Suprapubic skin (tissue), 4 donors: ENCODE measurements at regions not wholly inside any gene's neighbourhood (a gene's known extent, or its start where the extent isn't known, plus 50 kb on each side); places are given as distances from the start of the nearest gene placed in this dataset.

Experiments used
- DNase-seq, 2 donors: peaks; one replicate each; pipeline ENCODE4 v3.0.0-alpha.2; 2019; ENCODE audit warnings: low spot score in 2 of 2
- H3K27ac ChIP-seq: fragments of 200-600 bp; sonication (generic); one replicate; pipeline ENCODE4 v1.5.1; 2019
- H3K27me3 ChIP-seq: fragments of 200-600 bp; sonication (generic); one replicate; pipeline ENCODE4 v1.5.1; 2019
- H3K36me3 ChIP-seq: fragments of 200-600 bp; sonication (generic); one replicate; pipeline ENCODE4 v1.5.1; 2019
- H3K4me1 ChIP-seq: fragments of 200-600 bp; sonication (generic); one replicate; pipeline ENCODE4 v1.5.1; 2019
- H3K4me3 ChIP-seq: fragments of 200-600 bp; sonication (generic); one replicate; pipeline ENCODE4 v1.5.1; 2019; ENCODE audit warnings: mild to moderate bottlenecking
- H3K9me3 ChIP-seq: fragments of 200-600 bp; sonication (generic); one replicate; pipeline ENCODE4 v1.5.1; 2019
- EP300 ChIP-seq: sonication (generic); formaldehyde crosslinking; IDR thresholded peaks from one replicate; pipeline ENCODE4 v1.6.1; 2017; ENCODE audit warnings: antibody characterized with exemption
- POLR2A ChIP-seq, 2 donors: fragments of 450-650 bp; IDR thresholded peaks; one replicate each; pipeline ENCODE4 v1.6.1; 2017; ENCODE audit warnings: antibody characterized with exemption in 2 of 2, mild to moderate bottlenecking in 2 of 2, moderate library complexity in 2 of 2
- POLR2AphosphoS5 ChIP-seq, 3 donors: sonication (generic); formaldehyde crosslinking; IDR thresholded peaks; one replicate each; pipeline ENCODE4 v1.6.1; 2017; ENCODE audit warnings: antibody characterized with exemption in 3 of 3
- WGBS: methylation state at CpG from one replicate; pipeline ENCODE4 v1.1.5; 2018; 5-methylcytosine and 5-hydroxymethylcytosine counted together
- TF ChIP-seq, protein P1 (sequence below), 2 donors: fragments of 200-600 bp in 1 of 2; fragments of 450-650 bp in 1 of 2; sonication (generic) in 1 of 2; IDR thresholded peaks; one replicate each; pipeline ENCODE4 v1.5.1; 2016 to 2019; ENCODE audit warnings: antibody characterized with exemption in 2 of 2, mild to moderate bottlenecking in 1 of 2, moderate library complexity in 1 of 2

DNA sequence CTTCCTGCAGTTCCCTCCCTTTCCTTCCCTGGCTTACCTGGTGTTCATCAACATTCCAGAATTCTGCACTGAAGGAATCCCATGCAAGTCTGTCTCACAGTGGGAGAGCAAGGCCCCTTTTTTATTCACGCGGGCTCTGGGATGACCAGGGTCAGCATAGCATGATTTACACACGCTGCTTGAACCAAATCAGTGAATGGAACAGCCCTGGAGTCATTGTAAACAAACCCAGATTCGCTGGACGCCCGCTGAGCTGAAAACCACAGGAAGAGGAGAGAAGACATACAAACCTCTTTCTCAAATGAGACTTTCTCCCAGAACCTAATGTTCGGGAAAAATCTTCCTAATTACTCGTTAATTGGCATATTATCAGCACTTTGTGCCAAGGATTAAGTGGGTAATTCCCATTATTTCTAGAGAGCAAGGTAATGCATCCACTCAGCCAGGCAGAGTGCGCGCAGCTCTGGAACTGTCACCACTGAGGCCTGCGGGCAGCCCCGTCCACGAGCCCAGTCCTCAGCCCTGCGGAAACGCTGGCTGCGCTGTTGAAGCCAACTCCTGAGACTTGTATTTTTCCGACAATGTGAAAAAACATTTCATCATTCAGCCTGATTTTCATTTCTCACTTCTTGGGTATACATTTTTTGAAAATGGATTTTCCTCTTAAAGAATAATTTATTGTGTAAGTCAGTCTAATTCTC is 140.0 kb downstream of the ETS2 start:
- Histone ChIP-seq H3K27me3 (no peaks in the 10 kb centered on the region), H3K4me1 (no peaks in the 10 kb centered on the region), H3K4me3 (no peak overlapping the region), H3K36me3 (no peaks in the 10 kb centered on the region), H3K27ac (no peak overlapping the region), H3K9me3 (no peaks in the 10 kb centered on the region)
- DNase-seq = no peak
- 85% methylated on average over 17 of the region's 17 CpGs for WGBS
- TF ChIP-seq, protein P1, sequence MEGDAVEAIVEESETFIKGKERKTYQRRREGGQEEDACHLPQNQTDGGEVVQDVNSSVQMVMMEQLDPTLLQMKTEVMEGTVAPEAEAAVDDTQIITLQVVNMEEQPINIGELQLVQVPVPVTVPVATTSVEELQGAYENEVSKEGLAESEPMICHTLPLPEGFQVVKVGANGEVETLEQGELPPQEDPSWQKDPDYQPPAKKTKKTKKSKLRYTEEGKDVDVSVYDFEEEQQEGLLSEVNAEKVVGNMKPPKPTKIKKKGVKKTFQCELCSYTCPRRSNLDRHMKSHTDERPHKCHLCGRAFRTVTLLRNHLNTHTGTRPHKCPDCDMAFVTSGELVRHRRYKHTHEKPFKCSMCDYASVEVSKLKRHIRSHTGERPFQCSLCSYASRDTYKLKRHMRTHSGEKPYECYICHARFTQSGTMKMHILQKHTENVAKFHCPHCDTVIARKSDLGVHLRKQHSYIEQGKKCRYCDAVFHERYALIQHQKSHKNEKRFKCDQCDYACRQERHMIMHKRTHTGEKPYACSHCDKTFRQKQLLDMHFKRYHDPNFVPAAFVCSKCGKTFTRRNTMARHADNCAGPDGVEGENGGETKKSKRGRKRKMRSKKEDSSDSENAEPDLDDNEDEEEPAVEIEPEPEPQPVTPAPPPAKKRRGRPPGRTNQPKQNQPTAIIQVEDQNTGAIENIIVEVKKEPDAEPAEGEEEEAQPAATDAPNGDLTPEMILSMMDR (IDR thresholded peaks at IDR 0.05) = no peak
- TF ChIP-seq EP300 (no peak), POLR2A (IDR thresholded peaks at IDR 0.05) (no peak), POLR2AphosphoS5 (IDR thresholded peaks at IDR 0.05) (no peak)

DNA sequence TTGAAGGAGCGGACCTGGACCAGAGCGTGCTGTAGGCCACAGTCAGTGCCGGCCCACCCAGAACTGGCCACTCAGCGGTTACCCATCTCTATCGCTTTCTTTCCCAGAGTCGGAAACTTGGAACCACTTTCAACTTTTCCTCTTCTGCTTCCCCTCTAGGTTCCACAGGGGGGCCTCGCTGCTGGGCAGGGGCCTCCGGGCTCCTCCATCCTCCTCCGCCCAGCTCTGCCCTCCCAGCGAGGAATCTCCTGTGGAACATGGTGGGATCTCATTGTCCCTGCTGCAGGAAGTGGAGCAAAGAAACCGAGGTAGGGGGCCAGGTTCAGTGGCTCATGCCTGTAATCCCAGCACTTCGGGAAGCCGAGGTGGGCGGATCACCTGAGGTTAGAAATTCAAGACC is 139.2 kb downstream of the ETS2 start:
- H3K4me1 ChIP-seq = no peaks in the 10 kb centered on the region
- H3K36me3 ChIP-seq = no peaks in the 10 kb centered on the region
- no peaks in the 10 kb centered on the region for H3K27me3 ChIP-seq
- 84% methylated on average over 14 of the region's 14 CpGs for WGBS
- H3K9me3 ChIP-seq = no peaks in the 10 kb centered on the region
- H3K27ac ChIP-seq = no peak overlapping the region
- TF ChIP-seq POLR2AphosphoS5 (IDR thresholded peaks at IDR 0.05) = no peak
- TF ChIP-seq, protein P1 (IDR thresholded peaks at IDR 0.05) = no peak
- no peak for TF ChIP-seq EP300
- no peak for TF ChIP-seq POLR2A (IDR thresholded peaks at IDR 0.05)
- H3K4me3 ChIP-seq = no peak overlapping the region
- DNase-seq = no peak

DNA sequence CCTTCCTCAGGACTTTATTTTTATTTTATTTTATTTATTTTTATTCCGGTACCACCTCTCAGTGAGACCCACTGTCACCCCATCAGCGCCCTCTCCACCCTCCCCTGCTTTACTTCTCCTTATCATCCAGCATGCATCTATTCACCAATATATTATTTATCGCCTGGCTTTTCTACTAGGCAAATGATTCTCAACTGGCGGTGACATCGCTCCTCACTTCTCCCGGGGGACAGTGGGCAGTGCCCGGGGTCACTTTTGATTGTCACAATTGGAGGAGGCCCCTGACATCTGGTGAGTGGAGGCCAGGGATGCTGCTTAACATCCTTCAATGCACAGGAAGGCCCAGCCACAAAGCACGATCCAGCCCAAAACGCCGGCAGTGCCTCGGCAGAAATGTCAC is 138.7 kb downstream of the ETS2 start:
- Histone ChIP-seq H3K9me3 (no peaks in the 10 kb centered on the region), H3K4me1 (no peaks in the 10 kb centered on the region), H3K27ac (no peak overlapping the region), H3K27me3 (no peaks in the 10 kb centered on the region), H3K36me3 (no peaks in the 10 kb centered on the region), H3K4me3 (no peak overlapping the region)
- no peak for DNase-seq
- TF ChIP-seq EP300 (no peak), POLR2AphosphoS5 (IDR thresholded peaks at IDR 0.05) (no peak), POLR2A (IDR thresholded peaks at IDR 0.05) (no peak)
- TF ChIP-seq, protein P1 (IDR thresholded peaks at IDR 0.05) = no peak
- WGBS = 91% methylated on average over 10 of the region's 11 CpGs

DNA sequence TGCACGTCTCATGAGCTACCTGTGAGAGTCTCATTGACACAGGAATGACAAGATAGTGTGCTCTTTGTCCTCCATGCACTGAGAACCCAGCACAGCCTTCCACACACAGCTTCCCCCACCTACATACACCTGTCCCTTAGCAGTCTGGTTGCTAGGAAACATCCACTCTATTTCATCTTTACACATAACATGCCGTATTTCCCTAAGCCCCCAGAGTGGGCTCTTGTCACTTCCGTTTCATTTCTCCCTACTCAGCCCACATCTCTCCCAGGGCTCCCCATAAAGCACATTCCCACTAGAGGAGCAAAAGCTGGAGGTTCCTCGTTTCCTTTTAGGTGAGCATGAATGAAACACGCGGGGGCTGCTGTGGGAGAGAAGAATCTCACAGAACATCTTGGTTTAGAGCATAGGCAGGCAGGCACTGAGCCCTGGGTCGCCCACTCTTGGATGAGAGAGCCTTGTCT is 137.1 kb downstream of the ETS2 start:
- TF ChIP-seq POLR2AphosphoS5 (IDR thresholded peaks at IDR 0.05) = no peak
- TF ChIP-seq POLR2A (IDR thresholded peaks at IDR 0.05) = no peak
- TF ChIP-seq EP300 = no peak
- TF ChIP-seq, protein P1 (IDR thresholded peaks at IDR 0.05) = no peak
- DNase-seq = no peak
- H3K36me3 ChIP-seq = no peaks in the 10 kb centered on the region
- 94% methylated on average over 7 of the region's 7 CpGs for WGBS
- no peaks in the 10 kb centered on the region for H3K27me3 ChIP-seq
- H3K4me1 ChIP-seq = no peaks in the 10 kb centered on the region
- H3K27ac ChIP-seq = no peak overlapping the region
- H3K9me3 ChIP-seq = no peaks in the 10 kb centered on the region
- H3K4me3 ChIP-seq = no peak overlapping the region

DNA sequence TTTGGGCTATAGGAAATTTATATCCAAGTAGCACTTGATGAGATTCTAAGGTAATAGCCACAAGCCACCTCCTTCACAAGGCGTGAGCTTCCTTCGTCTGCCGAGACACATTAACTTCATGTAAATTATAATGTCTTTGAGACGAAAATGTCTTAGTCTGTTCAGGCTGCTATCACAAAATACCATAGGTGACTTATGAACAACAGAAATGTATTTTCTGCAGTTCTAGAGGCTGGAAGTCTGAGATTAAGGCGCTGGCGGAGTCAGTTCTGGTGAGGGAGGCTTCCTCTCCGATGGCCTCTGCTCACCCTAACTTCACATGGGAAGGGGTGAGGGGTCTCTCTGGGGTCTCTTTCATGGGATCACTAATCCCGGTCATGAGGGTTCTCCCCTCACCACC is 133.0 kb downstream of the ETS2 start:
- H3K4me1 ChIP-seq = no peaks in the 10 kb centered on the region
- WGBS = 74% methylated on average over 8 of the region's 8 CpGs
- no peaks in the 10 kb centered on the region for H3K9me3 ChIP-seq
- H3K36me3 ChIP-seq = no peaks in the 10 kb centered on the region
- TF ChIP-seq, protein P1 (IDR thresholded peaks at IDR 0.05) = no peak
- no peak for TF ChIP-seq POLR2AphosphoS5 (IDR thresholded peaks at IDR 0.05)
- no peak for TF ChIP-seq EP300
- no peak for TF ChIP-seq POLR2A (IDR thresholded peaks at IDR 0.05)
- H3K4me3 ChIP-seq = no peak overlapping the region
- no peaks in the 10 kb centered on the region for H3K27me3 ChIP-seq
- no peak overlapping the region for H3K27ac ChIP-seq
- DNase-seq = no peak
